Endothelial cell of umbilical vein (primary cell): ENCODE measurements at regions not wholly inside any gene's neighbourhood (a gene's known extent, or its start where the extent isn't known, plus 50 kb on each side); places are given as distances from the start of the nearest gene placed in this dataset.

Experiments used
- BruUV-seq: library from RNA; stranded (reverse); fragments of 400-500 nt; replicated peaks from 2 replicates; lab custom pipeline; 2021; lab: Mats Ljungman, UMichigan
- CTCF ChIA-PET: fragments of 300-600, 350-600 bp; sonication (Branson Sonifier 250); formaldehyde crosslinking; loops from one replicate; lab custom pipeline; 2021; ENCODE audit warnings: antibody characterized with exemption, inconsistent platforms; lab: Charles Lee
- POLR2A ChIA-PET: fragments of 300-600, 350-600 bp; sonication (Branson Sonifier 250); formaldehyde crosslinking; loops from one replicate; lab custom pipeline; 2021; ENCODE audit warnings: antibody characterized with exemption, inconsistent platforms; lab: Charles Lee
- DNase-seq: peaks from one replicate; pipeline ENCODE4 v3.0.0-alpha.2; 2011; ENCODE audit warnings: low read depth, low spot score
- FAIRE-seq: peaks from 2 replicates; lab custom pipeline; 2011; peaks lifted over from hg19 to GRCh38; lab: Jason Lieb, UNC
- H2AFZ ChIP-seq: 2 replicates; pipeline ENCODE4 v1.6.0; 2012; ENCODE audit warnings: low read depth, low read length, control low read depth, inconsistent platforms
- H3K27ac ChIP-seq: 2 replicates; pipeline ENCODE4 v1.5.1; 2011; ENCODE audit warnings: low read depth, mild to moderate bottlenecking, control low read depth, low read length, moderate library complexity; ENCODE audit not compliant: insufficient read depth
- H3K27me3 ChIP-seq, 2 experiments: 2 replicates each; pipeline versions ENCODE4 v1.6.0 to v1.6.1; 2011; ENCODE audit warnings: low read length in 2 of 2, mixed read lengths in 1 of 2; ENCODE audit not compliant: control insufficient read depth in 2 of 2, insufficient read depth in 2 of 2
- H3K36me3 ChIP-seq, 2 experiments: 2 replicates in 1 of 2; 3 replicates in 1 of 2; pipeline ENCODE4 v1.5.1; 2011; ENCODE audit warnings: low read length in 2 of 2, mild to moderate bottlenecking in 1 of 2, moderate library complexity in 1 of 2; ENCODE audit not compliant: control insufficient read depth in 2 of 2, insufficient read depth in 2 of 2; ENCODE audit errors: extremely low read depth in 1 of 2
- H3K4me1 ChIP-seq: 3 replicates; pipeline ENCODE4 v1.5.1; 2011; ENCODE audit warnings: mild to moderate bottlenecking, low read length; ENCODE audit not compliant: control insufficient read depth, insufficient read depth; ENCODE audit errors: extremely low read depth
- H3K4me2 ChIP-seq: 2 replicates; pipeline ENCODE4 v1.6.1; 2011; ENCODE audit warnings: low read length, control low read depth, mixed read lengths; ENCODE audit not compliant: insufficient read depth
- H3K4me3 ChIP-seq, 3 experiments: fragments of 200-600 bp in 1 of 3; sonication (generic), shearing (Covaris generic) in 1 of 3; replicated peaks in 1 of 3; 2 replicates each; pipeline ENCODE4 v1.5.1; 2011 to 2016; ENCODE audit warnings: control low read depth in 3 of 3, low read length in 3 of 3, mild to moderate bottlenecking in 2 of 3, inconsistent platforms in 1 of 3, low read depth in 1 of 3, moderate library complexity in 1 of 3; ENCODE audit not compliant: insufficient read depth in 1 of 3
- H3K79me2 ChIP-seq: 2 replicates; pipeline ENCODE4 v1.6.0; 2012; ENCODE audit warnings: low read length, inconsistent platforms; ENCODE audit not compliant: control insufficient read depth, insufficient read depth
- H3K9ac ChIP-seq: replicated peaks from 2 replicates; pipeline ENCODE3; 2011; ENCODE audit warnings: low read length, control low read depth; ENCODE audit not compliant: insufficient read depth; ENCODE audit errors: extremely low read depth
- H3K9me1 ChIP-seq: replicated peaks from 3 replicates; pipeline ENCODE4 v1.6.0; 2011; ENCODE audit warnings: mild to moderate bottlenecking, low read length; ENCODE audit not compliant: control insufficient read depth, insufficient read depth; ENCODE audit errors: extremely low read depth
- H3K9me3 ChIP-seq: replicated peaks from 2 replicates; pipeline ENCODE4 v1.5.1; 2012; ENCODE audit warnings: low read length, inconsistent platforms; ENCODE audit not compliant: control insufficient read depth, insufficient read depth
- H4K20me1 ChIP-seq: replicated peaks from 2 replicates; pipeline ENCODE3; 2011; ENCODE audit warnings: mild to moderate bottlenecking, low read length; ENCODE audit not compliant: control insufficient read depth, insufficient read depth; ENCODE audit errors: extremely low read depth
- CTCF ChIP-seq, 2 donors: IDR thresholded peaks; 1 replicate in 1 of 2; 2 replicates in 1 of 2; pipeline ENCODE4 v1.5.1; 2011; ENCODE audit warnings: low read length in 2 of 2, mild to moderate bottlenecking in 2 of 2, moderate library complexity in 2 of 2, control low read depth in 1 of 2, inconsistent platforms in 1 of 2, low read depth in 1 of 2; ENCODE audit not compliant: insufficient read depth in 1 of 2; ENCODE audit errors: extremely low read depth in 1 of 2
- EZH2 ChIP-seq: IDR thresholded peaks from 2 replicates; pipeline ENCODE4 v1.6.1; 2012; ENCODE audit warnings: borderline replicate concordance, low read depth, mild to moderate bottlenecking, moderate library complexity, low read length, inconsistent platforms; ENCODE audit not compliant: severe bottlenecking
- FOS ChIP-seq: IDR thresholded peaks from 2 replicates; pipeline ENCODE4 v1.6.1; 2011; ENCODE audit warnings: mild to moderate bottlenecking, low read length, moderate library complexity, borderline replicate concordance; ENCODE audit not compliant: insufficient read depth
- GATA2 ChIP-seq: IDR thresholded peaks from 2 replicates; pipeline ENCODE4 v1.7.0; 2011; ENCODE audit warnings: low read depth, mild to moderate bottlenecking, moderate library complexity, mixed read lengths, low read length; ENCODE audit not compliant: insufficient read length, insufficient read depth
- JUN ChIP-seq: IDR thresholded peaks from 2 replicates; pipeline ENCODE4 v1.6.1; 2011; ENCODE audit warnings: borderline replicate concordance, low read depth; ENCODE audit not compliant: insufficient read length, insufficient read depth
- MAX ChIP-seq: IDR thresholded peaks from 2 replicates; pipeline ENCODE4 v1.6.1; 2011; ENCODE audit not compliant: insufficient read depth, insufficient read length
- MYC ChIP-seq: IDR thresholded peaks from one replicate; pipeline ENCODE4 v1.6.1; 2011; ENCODE audit warnings: mild to moderate bottlenecking, low read depth, low read length
- POLR2A ChIP-seq: IDR thresholded peaks from 2 replicates; pipeline ENCODE4 v1.6.1; 2012; ENCODE audit warnings: low read depth, mild to moderate bottlenecking, control low read depth, low read length
- POLR2AphosphoS5 ChIP-seq: IDR thresholded peaks from 2 replicates; pipeline ENCODE4 v1.6.1; 2012; ENCODE audit warnings: low read depth, mild to moderate bottlenecking, control low read depth, low read length, moderate library complexity; ENCODE audit not compliant: insufficient read depth
- dilution Hi-C: fragments of 300-500 bp; cut with MboI; formaldehyde crosslinking; loops from one replicate; pipeline ENCODE4 v1.15.0; 2019; ENCODE audit warnings: low sequenced_read_pairs; ENCODE audit not compliant: extremely low pct_ligation_motif_present
- intact Hi-C: fragments of 100-400 bp; cut with micrococcal nuclease; formaldehyde crosslinking; loops from one replicate; pipeline ENCODE4 v1.10.0; 2022

- Histone ChIP-seq H3K9ac (no peak overlapping the region), H3K36me3 (no peaks in the 10 kb centered on the region), H3K9me1 (no peaks in the 10 kb centered on the region), H3K9me3 (no peaks in the 10 kb centered on the region), H3K27ac (no peak overlapping the region), H3K4me3 (no peak overlapping the region), H3K27me3 (no peaks in the 10 kb centered on the region), H3K4me1 (no peaks in the 10 kb centered on the region), H3K4me2 (no peak overlapping the region), H4K20me1 (no peaks in the 10 kb centered on the region), H2AFZ (no peak overlapping the region), H3K79me2 (no peaks in the 10 kb centered on the region)
- no peak for FAIRE-seq
- no peak for DNase-seq
- BruUV-seq: no TSS peak
- ChIA-PET POLR2A (no interaction called here), CTCF (no interaction called here)
- dilution Hi-C loops: no loop called here
- no peak for TF ChIP-seq MAX
- no peak for TF ChIP-seq POLR2AphosphoS5
- TF ChIP-seq CTCF (IDR thresholded peaks at IDR 0.05; ENCODE audit: extremely low read depth in 1 of 2, insufficient read depth in 1 of 2, low read depth in 1 of 2, low read length in 2 of 2): no peak
- no peak for TF ChIP-seq FOS
- TF ChIP-seq POLR2A: no peak
- no peak for TF ChIP-seq MYC
- TF ChIP-seq JUN: no peak
- TF ChIP-seq GATA2: no peak
- TF ChIP-seq EZH2: no peak
- intact Hi-C loops: no loop called here
These were observed 54.7 kb downstream of the ATXN3L start for GRCh38 chrX:13265111-13265510.
